ENCODE measurements at regions not wholly inside any gene's neighbourhood (a gene's known extent, or its start where the extent isn't known, plus 50 kb on each side); places are given as distances from the start of the nearest gene placed in this dataset.

DNA sequence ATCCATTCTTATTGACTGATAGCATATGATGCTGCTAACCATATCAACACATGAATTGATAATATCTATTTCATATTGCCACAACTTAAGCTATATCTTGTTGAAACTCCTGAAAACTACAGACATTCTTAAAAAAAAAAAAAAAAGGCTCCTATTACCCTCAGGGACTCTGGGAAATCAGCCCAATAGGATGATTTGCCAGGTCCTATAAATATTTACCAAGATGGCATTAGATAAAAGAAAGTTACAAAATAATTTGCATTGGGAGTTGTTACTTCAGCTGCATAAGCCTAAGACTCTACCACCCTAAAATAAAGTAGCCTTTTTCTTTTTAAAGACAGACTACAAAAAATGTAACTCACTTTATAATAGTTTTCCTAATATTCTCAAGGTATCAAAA is 84.4 kb downstream of the CDO1 start:
- Histone ChIP-seq H3K4me1 (no peaks in the 10 kb centered on the region), H3K4me3 (no peak overlapping the region), H3K9me3 (no peaks in the 10 kb centered on the region), H3K27me3 (ENCODE audit: insufficient read depth in 3 of 3, low read length in 2 of 3) (no peaks in the 10 kb centered on the region), H3K27ac (no peak overlapping the region), H3K36me3 (ENCODE audit: insufficient read depth in 1 of 2, low read depth in 1 of 2) (no peaks in the 10 kb centered on the region)
- TF ChIP-seq, protein P1, sequence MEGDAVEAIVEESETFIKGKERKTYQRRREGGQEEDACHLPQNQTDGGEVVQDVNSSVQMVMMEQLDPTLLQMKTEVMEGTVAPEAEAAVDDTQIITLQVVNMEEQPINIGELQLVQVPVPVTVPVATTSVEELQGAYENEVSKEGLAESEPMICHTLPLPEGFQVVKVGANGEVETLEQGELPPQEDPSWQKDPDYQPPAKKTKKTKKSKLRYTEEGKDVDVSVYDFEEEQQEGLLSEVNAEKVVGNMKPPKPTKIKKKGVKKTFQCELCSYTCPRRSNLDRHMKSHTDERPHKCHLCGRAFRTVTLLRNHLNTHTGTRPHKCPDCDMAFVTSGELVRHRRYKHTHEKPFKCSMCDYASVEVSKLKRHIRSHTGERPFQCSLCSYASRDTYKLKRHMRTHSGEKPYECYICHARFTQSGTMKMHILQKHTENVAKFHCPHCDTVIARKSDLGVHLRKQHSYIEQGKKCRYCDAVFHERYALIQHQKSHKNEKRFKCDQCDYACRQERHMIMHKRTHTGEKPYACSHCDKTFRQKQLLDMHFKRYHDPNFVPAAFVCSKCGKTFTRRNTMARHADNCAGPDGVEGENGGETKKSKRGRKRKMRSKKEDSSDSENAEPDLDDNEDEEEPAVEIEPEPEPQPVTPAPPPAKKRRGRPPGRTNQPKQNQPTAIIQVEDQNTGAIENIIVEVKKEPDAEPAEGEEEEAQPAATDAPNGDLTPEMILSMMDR (IDR thresholded peaks at IDR 0.05): no peak
- ATAC-seq (no peak), DNase-seq (no peak)
- intact Hi-C loops (cut with DNase I): no loop called here

DNA sequence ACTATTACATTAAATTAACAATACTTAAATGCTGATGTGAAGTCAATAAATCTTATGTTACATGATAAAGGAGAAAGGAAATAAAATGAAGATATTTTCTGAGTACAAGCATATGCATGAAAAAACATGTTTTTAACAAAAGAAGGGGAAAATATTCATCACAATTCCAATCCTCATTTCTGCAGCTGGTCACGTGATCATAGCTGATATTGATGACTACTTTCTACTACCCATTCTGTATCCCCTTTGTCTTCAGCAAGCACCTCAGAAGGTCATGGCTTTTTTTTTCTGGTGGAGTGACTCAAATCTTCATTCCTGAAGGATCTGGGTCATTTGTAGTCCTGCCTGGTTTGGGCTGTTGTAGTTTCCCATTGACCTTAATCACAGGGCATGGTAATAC is 90.9 kb downstream of the CDO1 start:
- intact Hi-C loops (cut with DNase I): no loop called here
- no peak overlapping the region for H3K27ac ChIP-seq
- H3K4me1 ChIP-seq: no peaks in the 10 kb centered on the region
- H3K4me3 ChIP-seq: no peak overlapping the region
- H3K27me3 ChIP-seq (ENCODE audit: insufficient read depth in 3 of 3, low read length in 2 of 3): no peaks in the 10 kb centered on the region
- 79 to 97% (median 91%) methylated on average over 1 of the region's 1 CpG for WGBS, 3 donors
- no peaks in the 10 kb centered on the region for H3K36me3 ChIP-seq (ENCODE audit: insufficient read depth in 1 of 2, low read depth in 1 of 2)
- TF ChIP-seq, protein P1 (IDR thresholded peaks at IDR 0.05): no peak
- ATAC-seq: no peak
- no peak for DNase-seq
- no peaks in the 10 kb centered on the region for H3K9me3 ChIP-seq

DNA sequence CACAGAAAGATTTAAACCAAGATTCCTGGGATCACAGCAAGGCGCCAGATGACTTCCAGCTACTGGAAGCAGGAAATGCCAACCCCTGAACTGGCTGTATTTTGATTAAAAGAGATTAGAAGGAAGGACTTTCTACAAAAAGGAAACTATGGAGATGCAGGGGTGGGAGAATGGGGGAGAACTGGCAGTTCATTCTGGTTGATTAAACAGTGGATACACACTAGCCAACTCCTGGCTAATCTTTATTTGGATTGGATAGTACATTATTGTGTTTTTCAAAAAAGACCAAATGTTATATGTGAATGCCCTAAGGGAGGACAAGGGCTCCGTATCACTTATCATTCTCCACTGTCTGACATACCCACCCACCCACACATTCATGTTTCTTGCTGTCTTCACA is 93.2 kb downstream of the CDO1 start:
- Histone ChIP-seq H3K36me3 (ENCODE audit: insufficient read depth in 1 of 2, low read depth in 1 of 2) (no peaks in the 10 kb centered on the region), H3K27me3 (ENCODE audit: insufficient read depth in 3 of 3, low read length in 2 of 3) (no peaks in the 10 kb centered on the region), H3K27ac (no peak overlapping the region), H3K4me1 (no peaks in the 10 kb centered on the region), H3K4me3 (no peak overlapping the region), H3K9me3 (no peaks in the 10 kb centered on the region)
- DNase-seq (no peak), ATAC-seq (no peak)
- TF ChIP-seq, protein P1 (IDR thresholded peaks at IDR 0.05): no peak
- 41 to 50% (median 43%) methylated on average over 2 of the region's 2 CpGs for WGBS, 3 donors
- intact Hi-C loops (cut with DNase I): no loop called here

DNA sequence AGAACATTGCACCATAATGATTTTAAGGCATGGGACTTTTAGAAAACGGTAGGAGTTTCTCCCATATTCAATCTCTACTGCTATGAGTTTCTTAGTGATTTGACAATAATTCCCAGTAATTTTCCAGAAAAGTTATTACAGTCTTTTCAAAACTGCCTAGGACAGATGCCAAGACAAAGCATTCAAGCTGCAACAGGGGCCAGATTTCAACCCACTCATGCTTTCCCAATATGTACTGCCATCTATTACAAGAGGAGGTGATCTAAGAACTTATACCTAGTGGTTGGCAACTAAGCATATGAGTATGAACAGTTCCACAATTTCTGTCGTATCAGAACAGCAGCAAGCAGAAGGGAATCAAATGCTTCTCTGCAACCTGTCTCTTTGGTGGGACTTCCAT is 95.1 kb upstream of the TMED7 start:
- Histone ChIP-seq H3K4me1 (no peaks in the 10 kb centered on the region), H3K27me3 (ENCODE audit: insufficient read depth in 3 of 3, low read length in 2 of 3) (no peaks in the 10 kb centered on the region), H3K27ac (no peak overlapping the region), H3K4me3 (no peak overlapping the region), H3K36me3 (ENCODE audit: insufficient read depth in 1 of 2, low read depth in 1 of 2) (no peaks in the 10 kb centered on the region), H3K9me3 (no peaks in the 10 kb centered on the region)
- ATAC-seq (no peak), DNase-seq (no peak)
- TF ChIP-seq, protein P1 (IDR thresholded peaks at IDR 0.05): no peak
- WGBS, 3 donors: 68 to 82% (median 69%) methylated on average over 2 of the region's 2 CpGs
- intact Hi-C loops (cut with DNase I): no loop called here

DNA sequence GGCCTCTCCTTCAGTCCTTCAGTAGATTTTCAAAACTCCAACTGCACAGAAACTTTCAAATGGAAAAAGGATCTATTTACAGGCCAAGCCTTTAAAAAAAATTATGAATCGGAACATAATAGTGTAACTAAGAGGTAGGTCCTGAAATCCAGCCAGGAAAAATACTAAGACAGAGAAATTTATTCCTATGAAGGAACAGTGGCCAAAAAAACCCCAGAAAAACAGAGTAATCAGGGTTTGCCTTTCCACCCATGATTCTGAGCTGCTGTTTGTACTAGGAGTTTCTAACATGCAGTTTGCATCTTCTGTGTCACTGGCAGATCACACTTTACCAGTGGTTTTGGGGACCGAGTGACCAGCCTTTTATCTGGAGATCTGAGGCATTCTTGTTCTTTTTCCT is 93.1 kb upstream of the TMED7 start:
- DNase-seq (no peak), ATAC-seq (no peak)
- no peak overlapping the region for H3K4me3 ChIP-seq
- intact Hi-C loops (cut with DNase I): no loop called here
- WGBS, 3 donors: 42 to 51% (median 46%) methylated on average over 2 of the region's 2 CpGs
- no peaks in the 10 kb centered on the region for H3K27me3 ChIP-seq (ENCODE audit: insufficient read depth in 3 of 3, low read length in 2 of 3)
- H3K9me3 ChIP-seq: no peaks in the 10 kb centered on the region
- H3K27ac ChIP-seq: no peak overlapping the region
- H3K36me3 ChIP-seq (ENCODE audit: insufficient read depth in 1 of 2, low read depth in 1 of 2): no peaks in the 10 kb centered on the region
- TF ChIP-seq, protein P1 (IDR thresholded peaks at IDR 0.05): no peak
- H3K4me1 ChIP-seq: no peaks in the 10 kb centered on the region
